Hepatocyte (in vitro differentiated cells): ENCODE measurements at regions not wholly inside any gene's neighbourhood (a gene's known extent, or its start where the extent isn't known, plus 50 kb on each side); places are given as distances from the start of the nearest gene placed in this dataset.

Experiments used
- CTCF ChIP-seq: fragments of 200-600 bp; sonication (generic); IDR thresholded peaks from 2 replicates; pipeline ENCODE4 v1.5.1; 2016; ENCODE audit warnings: antibody characterized with exemption, mild to moderate bottlenecking; ENCODE audit not compliant: poor library complexity
- EZH2phosphoT487 ChIP-seq: fragments of 200-600 bp; sonication (generic); IDR thresholded peaks from one replicate; pipeline ENCODE4 v1.6.1; 2018; ENCODE audit warnings: antibody characterized with exemption, mild to moderate bottlenecking, low read depth, moderate library complexity; ENCODE audit not compliant: unreplicated experiment, severe bottlenecking

GRCh38 chr14:51455041-51455835, 196.5 kb upstream of the FRMD6 start:
- TF ChIP-seq CTCF = no peak
- no peak for TF ChIP-seq EZH2phosphoT487
